Uterus (tissue), 2 donors: ENCODE measurements at regions not wholly inside any gene's neighbourhood (a gene's known extent, or its start where the extent isn't known, plus 50 kb on each side); places are given as distances from the start of the nearest gene placed in this dataset.

Experiments used
- POLR2A ChIP-seq, 2 donors: fragments of 450-650 bp; IDR thresholded peaks; one replicate each; pipeline ENCODE4 v1.6.1; 2016; ENCODE audit warnings: antibody characterized with exemption in 2 of 2, mild to moderate bottlenecking in 1 of 2, moderate library complexity in 1 of 2
- TF ChIP-seq, protein P1 (sequence below), 4 experiments: fragments of 200-600 bp in 2 of 4; fragments of 450-650 bp in 2 of 4; sonication (generic) in 2 of 4; IDR thresholded peaks; one replicate each; pipeline ENCODE4 v1.5.1; 2016 to 2019; ENCODE audit warnings: antibody characterized with exemption in 4 of 4, mild to moderate bottlenecking in 2 of 4, moderate library complexity in 1 of 4

GRCh38 chr4:123484291-123484926 is 87.8 kb downstream of the SPRY1 start:
- TF ChIP-seq POLR2A (IDR thresholded peaks at IDR 0.05): no peak
- TF ChIP-seq, protein P1, sequence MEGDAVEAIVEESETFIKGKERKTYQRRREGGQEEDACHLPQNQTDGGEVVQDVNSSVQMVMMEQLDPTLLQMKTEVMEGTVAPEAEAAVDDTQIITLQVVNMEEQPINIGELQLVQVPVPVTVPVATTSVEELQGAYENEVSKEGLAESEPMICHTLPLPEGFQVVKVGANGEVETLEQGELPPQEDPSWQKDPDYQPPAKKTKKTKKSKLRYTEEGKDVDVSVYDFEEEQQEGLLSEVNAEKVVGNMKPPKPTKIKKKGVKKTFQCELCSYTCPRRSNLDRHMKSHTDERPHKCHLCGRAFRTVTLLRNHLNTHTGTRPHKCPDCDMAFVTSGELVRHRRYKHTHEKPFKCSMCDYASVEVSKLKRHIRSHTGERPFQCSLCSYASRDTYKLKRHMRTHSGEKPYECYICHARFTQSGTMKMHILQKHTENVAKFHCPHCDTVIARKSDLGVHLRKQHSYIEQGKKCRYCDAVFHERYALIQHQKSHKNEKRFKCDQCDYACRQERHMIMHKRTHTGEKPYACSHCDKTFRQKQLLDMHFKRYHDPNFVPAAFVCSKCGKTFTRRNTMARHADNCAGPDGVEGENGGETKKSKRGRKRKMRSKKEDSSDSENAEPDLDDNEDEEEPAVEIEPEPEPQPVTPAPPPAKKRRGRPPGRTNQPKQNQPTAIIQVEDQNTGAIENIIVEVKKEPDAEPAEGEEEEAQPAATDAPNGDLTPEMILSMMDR (IDR thresholded peaks at IDR 0.05): no peak
